GM18520 (cell line): ENCODE measurements at regions not wholly inside any gene's neighbourhood (a gene's known extent, or its start where the extent isn't known, plus 50 kb on each side); places are given as distances from the start of the nearest gene placed in this dataset.
"Not testable (repeated sequence)": the region's sequence is repeated elsewhere in the genome, so short reads cannot be mapped to it uniquely, and the experiment has no call there.

Experiments
- ATAC-seq: cut with Tn5 transposase; IDR thresholded peaks from one replicate; pipeline ENCODE4 v1.9.1; 2021; ENCODE audit not compliant: unreplicated experiment

DNA sequence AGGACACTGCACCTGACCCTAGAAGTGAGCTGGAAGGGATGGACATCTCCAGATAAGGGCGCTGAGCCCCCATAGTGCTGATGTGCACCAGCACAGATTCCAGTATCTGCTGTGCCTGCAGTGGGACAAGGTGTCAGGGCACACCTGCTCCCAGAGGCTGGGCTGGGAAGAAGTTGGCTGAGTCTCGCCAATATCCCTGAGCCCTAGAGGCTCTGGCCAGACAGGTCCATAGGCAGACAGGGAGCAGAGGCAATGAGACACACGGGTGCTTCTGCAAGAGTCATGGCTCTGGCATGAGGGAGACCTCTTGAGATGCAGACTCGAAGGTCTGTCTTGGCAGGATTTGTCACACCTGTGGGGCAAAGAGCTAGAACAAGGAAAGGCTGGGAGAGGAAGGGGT lies 1321.5 kb downstream of the UQCRFS1 start:
- no peak for ATAC-seq

DNA sequence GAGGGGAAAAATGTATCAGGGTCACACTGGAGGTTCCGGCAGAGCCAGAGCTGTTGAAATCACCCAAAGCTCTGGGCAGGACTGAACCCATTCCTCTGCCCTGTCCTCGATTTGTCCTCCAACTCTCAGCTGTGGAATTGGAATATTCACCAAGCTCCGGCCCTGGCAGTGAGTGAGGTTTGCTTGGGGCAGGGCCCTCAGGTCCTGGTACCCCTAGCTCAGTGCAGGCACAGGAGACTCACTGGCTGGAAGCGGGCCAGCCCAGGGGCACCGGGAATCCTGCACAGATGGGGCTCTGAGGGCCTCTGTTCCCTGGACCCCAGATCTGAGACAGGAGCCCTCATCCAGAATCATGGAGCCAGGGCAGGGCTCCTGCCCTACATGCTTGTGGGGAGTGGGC lies 1322.3 kb downstream of the UQCRFS1 start:
- ATAC-seq: no peak

DNA sequence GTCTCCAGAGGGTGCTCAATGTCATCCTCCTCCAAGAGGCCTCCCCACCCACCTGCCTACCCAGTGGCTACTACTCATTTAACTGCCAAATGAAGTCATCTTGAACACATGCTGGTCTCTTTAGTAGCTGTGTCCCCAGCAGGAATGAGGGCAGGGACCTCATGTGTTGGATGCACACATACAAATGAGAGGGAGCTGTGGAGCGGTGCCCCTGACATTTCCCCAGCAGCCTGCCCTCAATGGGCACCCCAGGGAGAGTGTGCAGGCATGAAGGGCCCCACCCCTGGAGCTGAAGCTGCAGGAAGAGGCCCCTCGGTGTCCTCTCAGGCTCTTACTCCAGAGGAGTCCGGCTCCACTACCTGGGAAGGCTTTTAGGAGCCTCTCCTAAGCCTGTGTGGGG lies 1322.7 kb downstream of the UQCRFS1 start:
- ATAC-seq: no peak

DNA sequence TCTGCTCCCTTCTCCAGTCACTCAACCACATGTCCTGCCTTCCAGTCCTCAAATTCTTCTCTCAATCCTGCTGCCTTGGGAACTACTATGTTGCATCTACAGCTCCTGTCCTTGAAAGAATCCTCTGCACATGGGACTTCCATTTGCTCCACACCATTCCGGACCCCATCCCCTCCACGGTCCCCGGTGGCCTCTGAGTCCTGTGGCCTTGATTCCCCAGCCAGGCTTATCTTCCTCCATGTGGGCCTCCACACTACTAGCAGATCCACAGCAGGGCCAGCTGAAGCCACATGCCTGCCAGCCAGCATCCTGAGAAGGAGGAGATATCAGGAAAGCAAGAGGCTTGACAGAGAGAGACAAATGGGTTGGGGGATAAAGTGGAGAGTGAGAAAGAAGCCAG lies 1323.8 kb downstream of the UQCRFS1 start:
- ATAC-seq: no peak

DNA sequence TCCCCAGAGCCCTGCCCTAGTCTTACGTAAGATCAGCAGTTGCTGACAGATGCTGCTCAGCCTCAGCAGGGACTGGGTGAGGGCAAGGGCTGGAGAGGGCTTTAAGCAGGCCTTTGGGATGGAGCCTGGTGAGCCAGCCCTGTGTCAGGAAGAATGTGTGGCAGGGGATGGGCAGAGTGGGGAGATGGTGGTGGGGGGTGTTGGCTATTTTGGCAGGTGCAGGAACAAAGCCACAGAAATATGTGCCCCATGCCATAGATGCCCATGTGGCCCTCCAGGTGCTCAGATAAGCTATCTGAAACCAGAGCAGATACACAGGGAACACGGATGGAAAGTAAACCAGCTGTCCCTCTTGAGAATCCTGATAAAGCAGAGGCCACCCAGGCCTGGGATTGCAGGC lies 1325.0 kb downstream of the UQCRFS1 start:
- no peak for ATAC-seq

DNA sequence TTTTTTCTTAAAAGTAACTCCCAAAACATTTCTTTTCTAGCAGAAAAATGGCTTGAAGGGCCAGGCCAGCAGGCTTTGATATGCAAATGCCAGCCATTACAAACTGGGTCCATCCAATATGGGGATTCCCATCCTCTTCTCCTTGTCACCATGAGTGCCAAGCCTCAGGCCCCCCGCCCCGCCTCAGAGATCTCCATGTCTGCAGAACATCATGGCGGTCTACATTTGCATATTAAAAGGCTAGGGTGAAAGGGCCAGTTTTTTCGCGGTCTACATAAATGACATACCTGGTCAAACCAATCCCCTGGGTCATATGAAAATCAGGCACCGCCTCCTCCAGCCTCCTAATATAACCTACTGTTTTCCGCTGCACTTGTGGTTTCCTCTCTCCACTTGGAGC lies 1327.6 kb downstream of the UQCRFS1 start:
- no peak for ATAC-seq

DNA sequence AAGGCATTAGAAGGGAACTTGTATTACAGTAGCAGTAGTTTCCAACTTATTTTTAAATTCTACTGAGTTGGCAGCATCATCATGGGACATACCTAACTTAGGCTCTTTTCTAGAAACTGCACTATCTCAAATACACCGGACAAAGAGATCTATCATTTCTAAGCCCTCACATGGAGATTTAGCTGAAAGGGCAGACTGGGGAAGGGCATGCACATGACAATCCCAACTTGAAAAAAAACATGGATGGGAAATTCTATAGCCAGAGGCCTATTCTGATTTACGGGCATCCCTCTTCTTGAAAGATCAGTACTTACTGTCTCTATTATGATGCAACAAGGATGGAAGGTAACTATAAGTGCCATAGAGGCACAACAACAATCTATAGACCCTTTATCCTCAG lies 1328.6 kb downstream of the UQCRFS1 start:
- ATAC-seq: no peak

DNA sequence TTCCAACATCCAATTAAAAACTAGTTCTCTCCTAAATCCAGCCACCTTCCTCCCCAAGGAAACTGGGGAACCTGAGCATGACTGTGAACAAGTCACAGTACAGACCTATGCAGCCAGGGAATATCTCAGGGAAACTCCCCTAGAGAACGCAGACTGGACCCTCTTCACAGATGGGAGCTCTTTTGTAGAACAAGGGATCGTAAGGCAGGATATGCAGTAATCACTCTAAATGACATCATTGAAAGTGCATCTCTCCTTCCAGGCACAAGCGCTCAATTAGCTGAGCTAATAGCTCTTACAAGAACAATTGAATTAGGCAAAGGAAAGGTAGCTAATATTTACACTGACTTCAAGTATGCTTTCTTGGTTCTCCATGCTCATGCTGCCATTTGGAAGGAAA lies 1331.7 kb downstream of the UQCRFS1 start:
- no peak for ATAC-seq

DNA sequence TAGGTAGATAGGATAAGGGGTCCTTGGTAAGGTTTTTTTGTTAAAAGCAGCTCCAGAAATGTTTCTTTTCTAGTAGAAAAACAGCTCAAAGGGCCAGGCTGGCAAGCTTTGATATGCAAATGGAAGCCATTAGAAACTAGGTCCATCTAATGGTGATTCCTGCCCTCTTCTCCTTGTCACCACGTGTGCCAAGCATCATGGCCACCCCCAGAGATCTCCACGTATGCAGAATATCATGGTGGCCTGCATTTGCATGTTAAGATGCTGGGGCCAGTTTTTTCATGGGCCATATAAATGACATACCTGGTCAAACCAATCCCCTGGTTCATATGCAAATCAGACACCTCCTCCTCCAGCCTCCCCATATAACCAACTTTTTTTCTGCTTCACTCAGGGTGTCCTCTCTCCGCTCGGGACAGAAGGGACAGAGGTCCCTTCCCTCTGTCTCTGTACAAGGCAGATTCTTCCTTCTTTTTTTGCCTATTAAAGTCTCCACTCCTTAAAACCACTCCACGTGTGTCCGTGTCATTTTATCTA lies 1335.9 kb downstream of the UQCRFS1 start:
- ATAC-seq: no peak

DNA sequence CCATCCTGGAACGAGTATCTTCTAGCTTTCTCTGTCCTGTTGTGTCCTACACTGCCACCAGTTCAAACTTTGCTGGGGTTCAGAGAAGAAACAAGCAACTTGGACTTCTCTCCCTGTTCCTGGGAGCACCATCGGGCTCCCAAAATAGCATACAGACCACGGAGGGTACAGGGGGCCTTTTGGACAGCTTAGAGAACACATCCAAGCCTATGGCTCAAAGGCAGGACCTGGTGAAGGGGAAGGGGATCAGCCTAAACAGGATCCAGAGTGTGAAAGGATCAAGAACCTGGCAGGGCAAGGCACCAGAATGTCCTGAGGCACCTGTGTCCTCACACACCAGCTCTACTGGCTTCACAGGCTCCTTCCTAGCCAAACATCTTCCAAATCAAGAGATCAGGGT lies 1336.5 kb downstream of the UQCRFS1 start:
- no peak for ATAC-seq

DNA sequence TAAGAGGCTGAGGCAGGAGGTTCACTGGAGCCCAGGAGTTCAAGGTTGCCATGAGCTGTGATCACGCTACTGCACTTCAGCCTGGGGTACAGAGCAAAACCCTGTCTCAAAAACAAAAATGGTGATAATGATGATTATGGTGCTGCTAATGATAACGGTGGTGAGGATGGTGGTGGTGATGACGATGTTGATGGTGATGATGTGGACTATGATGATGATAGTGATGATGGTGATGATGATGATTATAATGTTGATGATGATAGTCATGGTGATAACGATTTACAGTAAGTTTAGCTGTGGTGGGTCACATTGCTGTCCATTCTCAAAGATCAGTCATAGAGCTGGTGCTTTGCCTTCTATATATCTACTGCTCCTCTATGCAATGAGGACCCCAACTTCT lies 1340.6 kb downstream of the UQCRFS1 start:
- ATAC-seq: no peak

DNA sequence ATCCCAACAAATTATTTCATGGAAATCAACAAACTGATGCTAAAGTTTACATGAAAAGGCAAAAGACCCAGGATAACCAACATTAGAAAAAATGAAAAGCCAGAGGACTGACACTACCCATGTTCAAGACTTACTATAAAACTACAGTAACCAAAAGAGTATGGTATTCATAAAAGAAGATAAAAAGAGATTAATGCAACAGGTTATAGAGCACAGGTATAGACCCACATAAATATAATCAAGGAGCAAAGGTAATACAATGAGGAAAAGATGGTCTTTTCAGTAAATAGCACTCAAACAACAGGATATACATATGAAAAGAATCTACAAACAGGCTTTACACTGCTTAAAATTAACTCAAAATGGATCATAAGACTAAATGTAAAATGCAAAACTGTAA lies 1342.7 kb downstream of the UQCRFS1 start:
- no peak for ATAC-seq

DNA sequence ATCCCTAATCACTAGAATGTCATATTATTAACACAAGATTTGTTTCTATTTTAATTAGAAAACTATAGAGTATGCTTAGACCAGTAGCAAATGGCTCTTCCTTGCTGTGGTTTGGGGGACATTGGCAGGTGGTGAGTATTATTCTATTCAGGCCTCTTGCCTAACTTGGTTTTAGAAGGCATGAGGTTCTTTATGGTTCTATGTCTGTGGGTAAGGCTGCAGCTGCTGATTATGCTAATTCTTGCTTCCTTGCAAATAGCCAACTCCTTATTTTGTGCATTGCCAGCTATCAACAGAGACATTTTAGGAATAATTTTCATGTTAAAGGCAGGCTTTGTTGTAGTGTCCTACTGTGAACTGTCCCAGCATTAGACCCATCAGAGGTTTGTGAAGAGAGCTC lies 1344.9 kb downstream of the UQCRFS1 start:
- no peak for ATAC-seq

DNA sequence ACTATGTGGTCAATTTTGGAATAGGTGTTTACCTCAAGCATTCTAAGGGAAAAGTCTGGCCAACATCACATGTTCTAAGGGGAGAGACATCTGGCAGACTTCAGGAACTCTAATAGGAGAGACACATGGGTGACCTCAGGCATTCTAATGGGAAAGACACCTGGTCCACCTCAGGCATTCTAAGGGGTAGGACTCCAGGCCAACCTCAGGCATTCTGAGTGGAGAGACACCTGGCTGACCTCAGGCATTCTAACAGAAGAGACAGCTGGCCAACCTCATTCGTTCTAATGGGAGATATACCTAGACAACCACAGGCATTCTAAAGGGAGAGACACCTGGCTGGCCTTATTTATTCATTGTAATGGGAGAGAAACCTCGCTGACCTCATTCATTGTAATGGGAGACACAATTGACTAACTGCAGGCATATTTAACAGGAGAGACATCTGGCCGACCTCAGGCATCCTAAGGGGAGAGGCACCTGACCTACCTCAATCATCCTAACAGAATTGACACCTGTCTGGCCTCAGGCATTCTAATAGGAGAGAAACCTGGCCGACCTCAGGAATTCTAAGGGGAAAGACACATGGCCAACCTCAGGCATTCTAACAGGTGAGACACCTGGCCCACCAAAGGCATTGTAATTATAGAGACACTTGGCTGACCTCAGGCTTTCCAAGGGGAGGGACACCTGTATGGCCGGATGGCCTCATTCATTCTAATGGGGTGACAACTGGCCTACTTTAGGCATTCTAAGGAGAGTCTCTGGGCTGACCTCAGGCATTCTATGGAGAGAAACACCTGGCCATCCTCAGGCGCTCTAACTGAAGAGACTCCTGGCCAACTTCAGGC lies 1346.8 kb downstream of the UQCRFS1 start:
- no peak for ATAC-seq

DNA sequence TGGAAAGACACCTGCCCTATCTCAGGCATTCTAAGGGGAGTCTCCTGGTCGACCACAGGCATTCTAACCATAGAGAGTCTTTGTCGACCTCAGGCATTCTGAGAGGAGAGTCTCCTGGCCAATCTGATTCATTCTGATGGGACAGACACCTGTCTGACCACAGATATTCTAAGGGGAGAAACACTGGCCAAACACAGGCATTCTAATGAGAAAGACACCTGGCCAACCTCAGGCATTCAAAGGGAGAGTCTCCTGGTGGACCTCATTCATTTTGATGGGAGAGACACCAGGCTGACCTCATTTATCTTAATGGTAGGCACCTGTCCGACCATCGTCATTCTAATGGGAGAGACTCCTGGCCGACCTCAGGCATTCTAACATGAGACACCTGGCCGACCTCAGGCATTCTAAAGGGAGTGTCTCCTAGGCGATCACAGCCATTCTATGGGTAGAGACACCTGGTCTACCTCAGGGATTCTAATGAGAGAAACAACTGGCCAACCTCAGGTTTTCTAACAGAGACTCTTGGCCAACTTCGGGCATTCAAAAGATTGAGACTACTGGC lies 1351.5 kb downstream of the UQCRFS1 start:
- ATAC-seq: no peak

DNA sequence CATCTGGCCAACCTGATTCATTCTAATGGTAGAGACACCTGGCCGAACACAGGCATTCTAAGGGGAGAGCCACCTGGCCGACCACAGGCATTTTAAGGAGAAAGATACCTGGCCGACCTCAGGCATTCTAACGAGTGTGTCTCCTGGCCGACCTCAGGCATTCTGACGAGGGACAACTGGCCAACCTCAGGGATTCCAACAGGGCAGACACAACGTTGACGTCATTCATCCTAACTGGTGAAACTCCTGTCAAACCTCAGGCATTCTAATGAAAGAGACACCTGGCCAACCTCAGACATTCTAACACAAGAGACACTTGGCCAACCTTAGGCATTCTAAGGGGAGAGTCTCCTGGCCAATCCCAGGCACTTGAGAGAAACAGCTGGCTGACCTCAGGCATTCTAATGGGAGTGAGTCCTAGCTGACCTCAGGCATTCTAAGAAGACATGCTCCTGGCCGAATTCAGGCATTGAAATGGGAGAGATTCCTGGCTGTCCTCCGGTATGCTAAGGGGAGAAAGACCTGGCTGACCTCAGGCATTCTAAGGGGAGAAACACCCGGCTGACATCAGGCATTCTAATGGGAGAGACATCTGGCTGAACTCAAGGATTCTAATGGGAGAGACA lies 1352.5 kb downstream of the UQCRFS1 start:
- ATAC-seq: no peak

DNA sequence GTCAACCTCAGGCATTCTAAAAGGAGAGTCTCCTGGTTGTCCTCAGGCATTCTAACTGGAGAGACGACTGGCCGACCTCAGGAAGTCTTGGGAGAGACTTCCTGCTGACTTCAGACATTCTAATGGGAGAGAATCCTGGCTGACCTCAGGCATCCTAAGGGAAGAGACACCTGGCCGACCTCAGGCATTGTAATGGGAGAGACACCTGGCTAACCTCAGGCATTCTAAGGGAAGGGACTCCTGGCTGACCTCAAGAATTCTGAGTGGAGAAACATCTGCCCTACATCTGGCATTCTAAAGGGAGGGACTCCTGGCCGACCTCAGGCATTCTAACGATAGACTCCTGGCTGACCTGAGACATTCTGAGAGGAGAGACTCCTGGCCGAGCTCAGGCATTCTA lies 1353.3 kb downstream of the UQCRFS1 start:
- ATAC-seq: no peak

DNA sequence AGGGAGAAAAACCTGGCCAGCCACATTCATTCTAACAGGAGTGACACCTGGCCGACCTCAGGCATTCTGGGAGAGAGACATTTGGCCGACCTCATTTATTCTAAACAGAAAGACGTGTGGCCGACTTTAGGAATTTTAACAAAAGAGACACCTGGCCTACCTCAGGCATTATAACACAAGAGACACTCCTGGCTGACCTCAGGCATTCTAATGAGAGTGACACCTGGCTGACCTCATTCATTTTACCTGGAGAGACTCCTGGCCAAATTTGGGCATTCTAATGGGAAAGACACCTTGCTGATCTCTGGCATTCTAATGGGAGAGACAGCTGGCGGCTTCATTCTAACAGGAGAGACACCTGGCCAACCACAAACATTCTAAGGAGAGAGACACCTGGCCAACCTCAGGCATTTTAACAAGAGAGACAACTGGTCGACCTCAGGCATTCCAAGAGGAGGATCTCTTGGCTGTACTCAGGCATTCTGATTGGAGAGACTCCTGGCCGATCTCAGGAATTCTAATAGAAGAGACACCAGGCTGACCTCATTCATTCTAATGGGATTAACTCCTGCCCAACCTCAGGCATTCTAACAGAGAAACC lies 1353.9 kb downstream of the UQCRFS1 start:
- no peak for ATAC-seq

DNA sequence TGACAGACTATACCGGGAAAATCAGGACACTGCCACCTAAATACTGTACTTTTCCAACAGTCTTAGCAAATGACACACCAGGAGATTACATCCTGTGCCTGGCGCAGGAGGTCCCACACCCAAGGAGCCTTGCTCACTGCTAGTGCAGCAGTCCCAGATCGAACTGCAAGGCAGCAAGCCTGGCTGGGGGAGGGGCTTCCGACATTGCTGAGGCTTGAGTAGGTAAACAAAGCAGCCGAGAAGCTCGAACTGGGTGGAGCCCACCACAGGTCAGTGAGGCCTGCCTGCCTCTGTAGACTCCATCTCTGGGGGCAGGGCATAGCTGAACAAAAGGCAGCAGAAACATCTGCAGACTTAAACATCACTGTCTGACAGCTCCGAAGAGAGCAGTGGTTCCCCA lies 1360.0 kb downstream of the UQCRFS1 start:
- ATAC-seq: not testable (repeated sequence)

DNA sequence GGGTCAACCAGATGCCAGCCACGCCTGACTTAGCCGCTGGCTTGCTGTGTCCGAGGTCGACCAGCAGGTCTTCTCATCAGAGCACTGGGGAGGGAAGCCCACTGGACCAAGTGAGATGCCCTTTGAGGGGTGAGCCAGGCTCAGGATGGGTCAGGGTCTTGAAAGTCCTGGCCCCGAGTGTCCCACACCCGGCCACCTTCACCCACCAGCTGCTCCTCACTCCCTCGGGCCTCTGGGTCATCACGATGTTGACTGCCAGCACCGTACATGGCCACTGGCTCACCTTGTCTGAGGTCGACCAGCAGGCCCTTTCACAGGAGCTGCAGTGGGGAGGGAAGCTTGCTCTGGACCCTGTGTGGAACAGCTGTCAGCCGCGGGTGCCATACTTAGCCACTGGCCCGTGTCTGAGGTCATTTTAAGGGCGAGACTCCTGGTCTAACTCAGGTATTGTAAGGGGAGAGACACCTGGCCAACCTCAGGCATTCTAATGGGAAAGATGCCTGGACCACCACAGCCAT lies 1361.3 kb downstream of the UQCRFS1 start:
- ATAC-seq: no peak

DNA sequence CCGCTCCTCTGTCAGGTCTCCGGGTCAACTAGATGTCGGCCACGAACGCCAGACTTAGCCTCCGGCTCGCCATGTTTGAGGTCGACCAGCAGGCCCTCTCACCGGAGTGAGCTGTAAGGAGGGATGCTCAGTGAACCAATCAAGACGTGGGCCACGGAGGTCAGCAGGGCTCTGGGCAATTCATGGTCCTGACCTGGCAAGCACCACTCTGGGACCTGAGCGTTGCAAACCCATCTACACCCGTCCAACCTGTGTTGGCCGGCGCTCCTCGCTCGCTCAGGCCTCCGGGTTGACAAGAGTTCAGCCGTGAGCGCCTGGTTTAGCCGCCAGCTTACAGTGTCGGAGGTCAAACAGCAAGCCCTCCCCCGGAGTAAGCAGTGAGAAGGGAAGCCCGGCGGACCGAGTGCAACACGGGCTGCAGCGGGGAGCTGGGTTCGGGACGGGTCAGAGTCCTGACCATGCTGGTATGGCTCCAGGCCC lies 1361.9 kb downstream of the UQCRFS1 start:
- no peak for ATAC-seq
